SU-DHL-6 (cell line): ENCODE measurements at regions not wholly inside any gene's neighbourhood (a gene's known extent, or its start where the extent isn't known, plus 50 kb on each side); places are given as distances from the start of the nearest gene placed in this dataset.
"Not testable (repeated sequence)": the region's sequence is repeated elsewhere in the genome, so short reads cannot be mapped to it uniquely, and the experiment has no call there.

Source experiments
- H2AFZ ChIP-seq: fragments of 200-600 bp; sonication (generic); 2 replicates; pipeline ENCODE4 v1.6.1; 2014; ENCODE audit warnings: low read depth, mild to moderate bottlenecking, moderate library complexity, mixed read lengths, antibody characterized with exemption, low read length; ENCODE audit not compliant: severe bottlenecking
- H3F3A ChIP-seq: fragments of 200-600 bp; shearing (Covaris generic); 2 replicates; pipeline ENCODE4 v1.6.0; 2016; ENCODE audit warnings: antibody characterized with exemption, mild to moderate bottlenecking; ENCODE audit not compliant: insufficient read depth
- H3K27ac ChIP-seq: fragments of 200-600 bp; sonication (generic); 2 replicates; pipeline ENCODE4 v1.5.1; 2016; ENCODE audit warnings: low read depth, mild to moderate bottlenecking, low read length, moderate library complexity, mixed read lengths
- H3K27me3 ChIP-seq: fragments of 200-600 bp; sonication (generic), shearing (Covaris generic); 2 replicates; pipeline ENCODE4 v1.6.0; 2014; ENCODE audit warnings: mild to moderate bottlenecking, low read length
- H3K36me3 ChIP-seq: fragments of 200-600 bp; sonication (generic); 2 replicates; pipeline ENCODE4 v1.6.1; 2014; ENCODE audit warnings: mild to moderate bottlenecking, low read length, mixed read lengths
- H3K4me2 ChIP-seq: fragments of 300-600, 200-600 bp; shearing (Covaris generic), sonication (generic); 2 replicates; pipeline ENCODE4 v1.6.0; 2014; ENCODE audit warnings: low read length, low read depth, mild to moderate bottlenecking; ENCODE audit not compliant: poor library complexity, severe bottlenecking
- H3K4me3 ChIP-seq: fragments of 200-600 bp; sonication (generic); 2 replicates; pipeline ENCODE4 v1.5.1; 2014; ENCODE audit warnings: antibody characterized with exemption, low read length, mild to moderate bottlenecking, mixed read lengths; ENCODE audit not compliant: insufficient read depth, poor library complexity, severe bottlenecking
- H3K79me2 ChIP-seq: fragments of 200-600 bp; sonication (generic); 2 replicates; pipeline ENCODE4 v1.6.1; 2014; ENCODE audit warnings: mild to moderate bottlenecking, low read length, moderate library complexity; ENCODE audit not compliant: insufficient read depth
- H3K9ac ChIP-seq: fragments of 200-600 bp; sonication (generic); 2 replicates; pipeline ENCODE4 v1.7.0; 2014; ENCODE audit warnings: mild to moderate bottlenecking, low read length
- H3K9me2 ChIP-seq: fragments of 200-600 bp; sonication (generic); replicated peaks from 2 replicates; pipeline ENCODE4 v1.6.1; 2014; ENCODE audit warnings: low read length; ENCODE audit not compliant: insufficient read depth
- H3K9me3 ChIP-seq: fragments of 200-600 bp; sonication (generic); 2 replicates; pipeline ENCODE4 v1.6.1; 2014; ENCODE audit warnings: low read length, mixed read lengths; ENCODE audit not compliant: insufficient read depth
- H4K20me1 ChIP-seq: fragments of 200-600 bp; sonication (generic); 2 replicates; pipeline ENCODE4 v1.6.1; 2014; ENCODE audit warnings: low read depth, mild to moderate bottlenecking, antibody characterized with exemption, low read length, moderate library complexity, mixed read lengths
- CTCF ChIP-seq: fragments of 200-600 bp; sonication (generic); IDR thresholded peaks from one replicate; pipeline ENCODE4 v1.5.1; 2017; ENCODE audit warnings: antibody characterized with exemption, mild to moderate bottlenecking, low read length, moderate library complexity; ENCODE audit not compliant: insufficient read depth, poor library complexity, severe bottlenecking
- EZH2phosphoT487 ChIP-seq: fragments of 200-600 bp; sonication (generic), shearing (Covaris generic); conservative IDR thresholded peaks from 2 replicates; pipeline ENCODE4 v1.6.1; 2018; ENCODE audit warnings: mild to moderate bottlenecking, antibody characterized with exemption, low read length, moderate library complexity, mixed read lengths

GRCh38 chr2:120542911-120543527, 192.6 kb upstream of the GLI2 start:
- H3K79me2 ChIP-seq: no peaks in the 10 kb centered on the region
- H3K9ac ChIP-seq: no peak overlapping the region
- H3K4me2 ChIP-seq: no peak overlapping the region
- H4K20me1 ChIP-seq: no peaks in the 10 kb centered on the region
- no peaks in the 10 kb centered on the region for H3K9me2 ChIP-seq
- H3K4me3 ChIP-seq: no peak overlapping the region
- no peak overlapping the region for H3K27ac ChIP-seq
- no peaks in the 10 kb centered on the region for H3K9me3 ChIP-seq
- TF ChIP-seq CTCF: no peak
- no peak for TF ChIP-seq EZH2phosphoT487
- H3F3A ChIP-seq: no peaks in the 10 kb centered on the region
- H3K27me3 ChIP-seq: no peaks in the 10 kb centered on the region
- no peaks in the 10 kb centered on the region for H3K36me3 ChIP-seq
- no peak overlapping the region for H2AFZ ChIP-seq

DNA sequence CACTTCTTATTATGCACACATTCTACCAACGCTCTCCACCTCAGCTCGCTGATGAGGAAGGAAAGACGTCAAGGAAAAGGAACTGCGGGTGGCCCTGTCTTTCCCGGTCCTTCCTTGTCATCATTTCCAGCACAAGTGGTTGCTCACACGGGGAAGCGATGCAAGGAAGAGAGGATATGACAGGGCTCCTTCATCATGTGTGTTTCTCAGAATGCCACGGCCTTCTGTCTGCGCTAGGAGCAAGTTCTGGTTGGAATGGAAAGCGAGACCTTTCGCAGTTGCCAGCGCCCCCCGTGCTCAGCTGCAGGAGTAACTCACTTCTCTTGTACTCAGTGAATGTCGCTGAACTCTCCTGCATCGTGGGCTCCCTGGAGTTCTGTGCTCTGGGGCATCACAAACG, 191.8 kb upstream of the GLI2 start:
- H2AFZ ChIP-seq: no peak overlapping the region
- no peaks in the 10 kb centered on the region for H3K27me3 ChIP-seq
- H3K27ac ChIP-seq: no peak overlapping the region
- H3K9ac ChIP-seq: no peak overlapping the region
- no peaks in the 10 kb centered on the region for H3K36me3 ChIP-seq
- H3F3A ChIP-seq: no peaks in the 10 kb centered on the region
- H3K9me3 ChIP-seq: no peaks in the 10 kb centered on the region
- no peaks in the 10 kb centered on the region for H4K20me1 ChIP-seq
- H3K9me2 ChIP-seq: no peaks in the 10 kb centered on the region
- no peaks in the 10 kb centered on the region for H3K79me2 ChIP-seq
- H3K4me2 ChIP-seq: no peak overlapping the region
- no peak overlapping the region for H3K4me3 ChIP-seq
- no peak for TF ChIP-seq EZH2phosphoT487
- TF ChIP-seq CTCF: no peak

- no peak overlapping the region for H3K4me2 ChIP-seq
- no peak overlapping the region for H2AFZ ChIP-seq
- no peaks in the 10 kb centered on the region for H3K79me2 ChIP-seq
- H3K9ac ChIP-seq: no peak overlapping the region
- H3K27ac ChIP-seq: no peak overlapping the region
- no peak overlapping the region for H3K4me3 ChIP-seq
- no peak for TF ChIP-seq CTCF
- no peak for TF ChIP-seq EZH2phosphoT487
- no peaks in the 10 kb centered on the region for H3K36me3 ChIP-seq
- H3K9me2 ChIP-seq: no peaks in the 10 kb centered on the region
- H3K9me3 ChIP-seq: no peaks in the 10 kb centered on the region
- H3K27me3 ChIP-seq: no peaks in the 10 kb centered on the region
- no peaks in the 10 kb centered on the region for H3F3A ChIP-seq
- no peaks in the 10 kb centered on the region for H4K20me1 ChIP-seq
Observed at GRCh38 chr2:120544522-120544921, 191.1 kb upstream of the GLI2 start.

DNA sequence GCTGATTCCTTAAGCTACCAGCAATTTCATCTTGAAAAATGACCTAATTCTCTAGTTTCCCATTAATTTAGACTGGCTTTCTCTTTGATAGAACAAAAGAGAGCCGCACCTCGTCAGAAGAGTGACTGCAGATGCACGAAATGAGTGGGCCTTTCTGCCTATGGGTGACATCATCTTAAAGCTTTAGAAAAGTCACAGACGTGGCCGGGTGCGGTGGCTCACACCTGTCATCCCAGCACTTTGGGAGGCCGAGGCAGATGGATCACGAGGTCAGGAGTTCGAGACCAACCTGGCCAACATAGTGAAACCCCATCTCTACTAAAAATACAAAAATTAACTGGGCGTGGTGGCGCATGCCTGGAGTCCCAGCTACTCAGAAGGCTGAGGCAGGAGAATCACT, 190.7 kb upstream of the GLI2 start:
- not testable (repeated sequence) for H3F3A ChIP-seq, H3K36me3 ChIP-seq, H3K79me2 ChIP-seq, H4K20me1 ChIP-seq, H3K9me3 ChIP-seq, H3K4me3 ChIP-seq, H3K27me3 ChIP-seq, H3K27ac ChIP-seq, H2AFZ ChIP-seq, H3K9me2 ChIP-seq, H3K9ac ChIP-seq, H3K4me2 ChIP-seq
